ENCODE measurements at regions not wholly inside any gene's neighbourhood (a gene's known extent, or its start where the extent isn't known, plus 50 kb on each side); places are given as distances from the start of the nearest gene placed in this dataset.

DNA sequence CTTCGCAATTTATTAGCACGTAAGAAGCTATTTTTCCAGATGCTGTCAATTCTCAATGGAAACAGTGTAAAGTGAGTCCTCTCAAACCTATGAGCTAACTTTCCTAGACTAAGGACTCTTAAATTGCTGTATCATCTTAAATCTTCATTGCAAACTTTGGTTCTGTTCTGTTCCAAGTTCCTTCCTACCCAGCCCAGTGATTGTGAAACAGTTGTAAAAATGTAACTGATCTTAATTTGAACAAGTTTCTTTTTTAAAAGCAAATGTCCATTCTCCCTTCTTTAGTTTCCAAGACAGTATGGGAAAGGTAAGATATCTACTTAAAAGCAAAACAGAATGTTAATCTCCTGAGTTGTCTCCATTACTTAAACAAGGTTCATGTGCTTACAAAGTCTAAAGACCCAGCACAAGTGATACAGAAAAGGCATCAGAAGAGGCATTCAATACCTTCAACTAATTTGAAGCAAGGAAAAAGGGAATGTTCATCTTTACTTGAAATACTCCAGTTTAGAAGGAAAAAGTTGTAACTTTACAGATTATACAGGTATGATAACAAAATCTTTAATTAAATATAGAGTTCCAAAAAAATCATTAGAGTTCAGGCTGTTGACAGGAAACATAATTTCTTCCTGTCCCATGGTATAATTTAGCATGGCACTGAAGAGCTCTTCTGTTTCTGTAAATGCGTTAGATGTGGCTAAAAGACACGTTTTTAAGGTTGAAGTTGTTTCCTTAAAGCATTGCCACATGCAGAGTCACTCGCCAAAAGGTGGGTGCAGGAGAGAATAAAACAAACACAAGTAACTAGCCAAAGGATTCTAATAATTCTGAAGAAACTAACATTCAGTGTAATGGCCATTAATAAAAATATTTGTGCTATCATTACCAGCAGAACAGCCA, 101.5 kb upstream of the USP15 start:
- H3K36me3 ChIP-seq (ENCODE audit: control insufficient read depth in 2 of 2, insufficient read depth in 1 of 2, low read length in 2 of 2) = no peaks in the 10 kb centered on the region
- ChIA-PET POLR2A (no interaction called here), CTCF (no interaction called here)
- H3K4me3 ChIP-seq (ENCODE audit: low read depth, low read length) = no peak overlapping the region
- no peak for TF ChIP-seq ZSCAN23 (tag by site-specific recombination; IDR thresholded peaks at IDR 0.05)
- no peak for TF ChIP-seq ZNF791 (tag by site-specific recombination; IDR thresholded peaks at IDR 0.05)
- TF ChIP-seq ZNF184 (tag by site-specific recombination; IDR thresholded peaks at IDR 0.05) = no peak
- TF ChIP-seq ZNF544 (tag by site-specific recombination; IDR thresholded peaks at IDR 0.05) = no peak
- TF ChIP-seq ZNF501 (tag by site-specific recombination; IDR thresholded peaks at IDR 0.05) = no peak
- no peak for TF ChIP-seq ZNF677 (tag by site-specific recombination; IDR thresholded peaks at IDR 0.05)
- TF ChIP-seq ZNF274 (IDR thresholded peaks at IDR 0.05; ENCODE audit: low read length) = no peak
- TF ChIP-seq ZNF274 (tag by site-specific recombination; IDR thresholded peaks at IDR 0.05; ENCODE audit: borderline replicate concordance) = no peak
- TF ChIP-seq ZNF114 (tag by site-specific recombination; IDR thresholded peaks at IDR 0.05) = no peak
- TF ChIP-seq ZNF362 (tag by site-specific recombination; IDR thresholded peaks at IDR 0.05) = no peak
- no peak for TF ChIP-seq GLIS1 (tag by site-specific recombination; IDR thresholded peaks at IDR 0.05)
- no peak for TF ChIP-seq SALL2 (tag by site-specific recombination; IDR thresholded peaks at IDR 0.05; ENCODE audit: borderline replicate concordance)
- TF ChIP-seq REPIN1 (tag by site-specific recombination; IDR thresholded peaks at IDR 0.05; ENCODE audit: low read depth) = no peak
- TF ChIP-seq ZBTB20 (tag by site-specific recombination; IDR thresholded peaks at IDR 0.05) = no peak
- no peak for TF ChIP-seq ZNF610 (tag by site-specific recombination; IDR thresholded peaks at IDR 0.05; ENCODE audit: borderline replicate concordance)
- H3K4me1 ChIP-seq (ENCODE audit: control insufficient read depth, insufficient read depth, low read length) = no peaks in the 10 kb centered on the region
- H3K9me3 ChIP-seq (ENCODE audit: control insufficient read depth, insufficient read depth, low read depth, low read length) = no peaks in the 10 kb centered on the region
- H3K27ac ChIP-seq (ENCODE audit: extremely low read depth, low read depth, low read length) = no peak overlapping the region

DNA sequence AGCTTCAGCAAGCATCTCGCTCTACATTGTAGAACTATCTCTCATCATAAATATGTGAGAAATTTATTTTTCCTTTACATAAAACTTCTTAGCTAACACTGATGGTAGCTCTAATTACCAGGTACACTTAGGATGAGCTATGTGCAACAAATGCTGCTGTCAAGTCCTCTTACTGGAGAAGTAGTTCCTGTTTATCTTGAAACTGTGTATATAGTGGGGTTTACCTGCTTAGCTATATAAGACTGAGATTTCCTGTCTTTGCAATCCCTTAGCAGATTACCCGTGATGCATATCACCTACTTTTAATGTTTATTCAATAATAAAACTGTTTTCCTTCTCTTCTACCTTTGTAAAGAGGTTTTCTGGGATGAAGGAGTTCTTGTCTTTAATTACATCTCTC, 98.0 kb upstream of the USP15 start:
- no peaks in the 10 kb centered on the region for H3K36me3 ChIP-seq (ENCODE audit: control insufficient read depth in 2 of 2, insufficient read depth in 1 of 2, low read length in 2 of 2)
- ChIA-PET CTCF (interaction anchor here (0.6 kb wide), 1 partner anchor 48 kb away, joined by 3 read pairs; no protein-coding TSS in a partner anchor), POLR2A (no interaction called here)
- H3K4me1 ChIP-seq (ENCODE audit: control insufficient read depth, insufficient read depth, low read length) = no peaks in the 10 kb centered on the region
- no peak overlapping the region for H3K27ac ChIP-seq (ENCODE audit: extremely low read depth, low read depth, low read length)
- no peak overlapping the region for H3K4me3 ChIP-seq (ENCODE audit: low read depth, low read length)
- TF ChIP-seq SCRT1 (tag by site-specific recombination; IDR thresholded peaks at IDR 0.05; ENCODE audit: borderline replicate concordance) (no peak), ZNF692 (tag by site-specific recombination; IDR thresholded peaks at IDR 0.05) (no peak), ZNF544 (tag by site-specific recombination; IDR thresholded peaks at IDR 0.05) (no peak), KLF9 (tag by site-specific recombination; IDR thresholded peaks at IDR 0.05; ENCODE audit: low read depth) (no peak), ZNF18 (tag by site-specific recombination; IDR thresholded peaks at IDR 0.05) (no peak), HOXC10 (CRISPR knock-in tag; IDR thresholded peaks at IDR 0.05) (no peak), GFI1B (tag by site-specific recombination; IDR thresholded peaks at IDR 0.05) (no peak), ZNF530 (tag by site-specific recombination; IDR thresholded peaks at IDR 0.05; ENCODE audit: low read depth) (no peak), ZSCAN30 (tag by site-specific recombination; IDR thresholded peaks at IDR 0.05) (no peak), GLI2 (tag by site-specific recombination; IDR thresholded peaks at IDR 0.05; ENCODE audit: borderline replicate concordance, low read depth) (no peak), ZNF629 (tag by site-specific recombination; IDR thresholded peaks at IDR 0.05) (no peak)
- no peaks in the 10 kb centered on the region for H3K9me3 ChIP-seq (ENCODE audit: control insufficient read depth, insufficient read depth, low read depth, low read length)

Data from HEK293 (cell line).